ENCODE measurements at regions not wholly inside any gene's neighbourhood (a gene's known extent, or its start where the extent isn't known, plus 50 kb on each side); places are given as distances from the start of the nearest gene placed in this dataset.

DNA sequence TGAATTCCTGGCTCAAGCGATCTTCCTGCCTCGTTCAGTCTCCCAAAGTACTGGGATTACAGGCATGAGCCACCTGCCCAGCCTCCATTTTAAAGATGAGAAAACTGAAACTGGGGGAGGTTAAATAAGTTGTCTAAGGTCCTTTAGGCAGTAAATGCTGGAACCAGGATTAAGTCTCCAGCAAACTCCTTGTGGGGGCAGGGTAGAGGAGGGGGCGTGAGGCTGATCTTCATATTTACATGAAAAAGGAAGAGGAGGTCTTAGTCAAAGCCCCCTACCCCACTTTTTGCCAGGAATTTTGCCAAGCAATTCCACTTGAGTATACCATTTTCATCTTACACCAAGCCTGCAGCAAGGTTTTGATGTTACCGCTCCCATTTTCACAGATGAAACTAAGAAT lies 76.6 kb upstream of the NR4A3 start:
- WGBS, 2 donors, result 91 to 94% methylated on average over 4 of the region's 4 CpGs
- no peak overlapping the region for H3K27ac ChIP-seq (ENCODE audit: low read depth in 1 of 2, low read length in 1 of 2)
- no peaks in the 10 kb centered on the region for H3K4me1 ChIP-seq (ENCODE audit: control insufficient read depth in 5 of 5, insufficient read depth in 5 of 5, low read length in 5 of 5)
- ATAC-seq (ENCODE audit: insufficient read depth, low FRiP score) (no peak), DNase-seq (no peak)
- H3K9ac ChIP-seq (ENCODE audit: insufficient read depth in 1 of 2, low read length in 2 of 2), result no peak overlapping the region
- H3K36me3 ChIP-seq (ENCODE audit: control insufficient read depth in 4 of 4, insufficient read depth in 4 of 4, low read length in 4 of 4), result no peaks in the 10 kb centered on the region
- TF ChIP-seq, protein P1, sequence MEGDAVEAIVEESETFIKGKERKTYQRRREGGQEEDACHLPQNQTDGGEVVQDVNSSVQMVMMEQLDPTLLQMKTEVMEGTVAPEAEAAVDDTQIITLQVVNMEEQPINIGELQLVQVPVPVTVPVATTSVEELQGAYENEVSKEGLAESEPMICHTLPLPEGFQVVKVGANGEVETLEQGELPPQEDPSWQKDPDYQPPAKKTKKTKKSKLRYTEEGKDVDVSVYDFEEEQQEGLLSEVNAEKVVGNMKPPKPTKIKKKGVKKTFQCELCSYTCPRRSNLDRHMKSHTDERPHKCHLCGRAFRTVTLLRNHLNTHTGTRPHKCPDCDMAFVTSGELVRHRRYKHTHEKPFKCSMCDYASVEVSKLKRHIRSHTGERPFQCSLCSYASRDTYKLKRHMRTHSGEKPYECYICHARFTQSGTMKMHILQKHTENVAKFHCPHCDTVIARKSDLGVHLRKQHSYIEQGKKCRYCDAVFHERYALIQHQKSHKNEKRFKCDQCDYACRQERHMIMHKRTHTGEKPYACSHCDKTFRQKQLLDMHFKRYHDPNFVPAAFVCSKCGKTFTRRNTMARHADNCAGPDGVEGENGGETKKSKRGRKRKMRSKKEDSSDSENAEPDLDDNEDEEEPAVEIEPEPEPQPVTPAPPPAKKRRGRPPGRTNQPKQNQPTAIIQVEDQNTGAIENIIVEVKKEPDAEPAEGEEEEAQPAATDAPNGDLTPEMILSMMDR (IDR thresholded peaks at IDR 0.05; ENCODE audit: control extremely low read depth, extremely low read depth), result no peak
- no peak overlapping the region for H3K4me3 ChIP-seq
- H3K27me3 ChIP-seq (ENCODE audit: control insufficient read depth in 3 of 3, insufficient read depth in 3 of 3, low read length in 2 of 3), result no peaks in the 10 kb centered on the region
- no peaks in the 10 kb centered on the region for H3K9me3 ChIP-seq (ENCODE audit: control insufficient read depth in 4 of 4, insufficient read depth in 3 of 4, low read length in 3 of 4)

GRCh38 chr9:99746406-99746805 lies 75.3 kb upstream of the NR4A3 start:
- WGBS, 2 donors, result 91 to 100% methylated on average over 1 of the region's 1 CpG
- Histone ChIP-seq H3K9ac (ENCODE audit: insufficient read depth in 1 of 2, low read length in 2 of 2) (no peak overlapping the region), H3K27me3 (ENCODE audit: control insufficient read depth in 3 of 3, insufficient read depth in 3 of 3, low read length in 2 of 3) (no peaks in the 10 kb centered on the region), H3K27ac (ENCODE audit: low read depth in 1 of 2, low read length in 1 of 2) (no peak overlapping the region), H3K4me1 (ENCODE audit: control insufficient read depth in 5 of 5, insufficient read depth in 5 of 5, low read length in 5 of 5) (no peaks in the 10 kb centered on the region), H3K36me3 (ENCODE audit: control insufficient read depth in 4 of 4, insufficient read depth in 4 of 4, low read length in 4 of 4) (no peaks in the 10 kb centered on the region), H3K4me3 (no peak overlapping the region), H3K9me3 (ENCODE audit: control insufficient read depth in 4 of 4, insufficient read depth in 3 of 4, low read length in 3 of 4) (no peaks in the 10 kb centered on the region)
- no peak for ATAC-seq (ENCODE audit: insufficient read depth, low FRiP score)
- TF ChIP-seq, protein P1 (IDR thresholded peaks at IDR 0.05; ENCODE audit: control extremely low read depth, extremely low read depth), result no peak
- no peak for DNase-seq

DNA sequence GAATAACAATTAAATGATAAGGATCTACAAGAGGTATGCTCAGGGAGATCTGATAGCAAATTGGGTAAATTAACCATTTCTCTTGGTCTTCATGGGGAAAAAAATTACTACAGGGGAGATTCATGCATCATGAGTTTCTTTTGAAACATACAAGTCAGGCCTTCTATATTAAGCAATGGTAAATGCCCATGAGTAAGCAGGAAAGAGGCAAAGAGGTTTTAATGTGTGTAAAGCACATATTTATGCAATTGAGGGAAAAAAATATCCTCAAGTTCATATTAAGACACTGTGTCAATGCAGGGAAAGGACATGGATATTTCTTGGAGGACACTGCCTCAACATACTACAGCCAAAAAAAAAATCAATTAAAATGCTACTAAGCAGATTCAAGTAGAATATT lies 73.4 kb upstream of the NR4A3 start:
- DNase-seq, result no peak
- H3K36me3 ChIP-seq (ENCODE audit: control insufficient read depth in 4 of 4, insufficient read depth in 4 of 4, low read length in 4 of 4), result no peaks in the 10 kb centered on the region
- no peaks in the 10 kb centered on the region for H3K9me3 ChIP-seq (ENCODE audit: control insufficient read depth in 4 of 4, insufficient read depth in 3 of 4, low read length in 3 of 4)
- no peak overlapping the region for H3K27ac ChIP-seq (ENCODE audit: low read depth in 1 of 2, low read length in 1 of 2)
- H3K4me1 ChIP-seq (ENCODE audit: control insufficient read depth in 5 of 5, insufficient read depth in 5 of 5, low read length in 5 of 5), result no peaks in the 10 kb centered on the region
- no peak overlapping the region for H3K9ac ChIP-seq (ENCODE audit: insufficient read depth in 1 of 2, low read length in 2 of 2)
- TF ChIP-seq, protein P1 (IDR thresholded peaks at IDR 0.05; ENCODE audit: control extremely low read depth, extremely low read depth), result no peak
- H3K4me3 ChIP-seq, result no peak overlapping the region
- no peaks in the 10 kb centered on the region for H3K27me3 ChIP-seq (ENCODE audit: control insufficient read depth in 3 of 3, insufficient read depth in 3 of 3, low read length in 2 of 3)
- ATAC-seq (ENCODE audit: insufficient read depth, low FRiP score), result no peak

- TF ChIP-seq, protein P1 (IDR thresholded peaks at IDR 0.05; ENCODE audit: control extremely low read depth, extremely low read depth), result no peak
Measured at GRCh38 chr9:99748676-99749075, 73.0 kb upstream of the NR4A3 start.

More at GRCh38 chr9:99748676-99749075, 73.0 kb upstream of the NR4A3 start:
- no peaks in the 10 kb centered on the region for H3K9me3 ChIP-seq (ENCODE audit: control insufficient read depth in 4 of 4, insufficient read depth in 3 of 4, low read length in 3 of 4)
- no peak overlapping the region for H3K27ac ChIP-seq (ENCODE audit: low read depth in 1 of 2, low read length in 1 of 2)
- DNase-seq (peak in 1 of 3 donors; percentile 6), ATAC-seq (ENCODE audit: insufficient read depth, low FRiP score) (no peak)
- no peaks in the 10 kb centered on the region for H3K36me3 ChIP-seq (ENCODE audit: control insufficient read depth in 4 of 4, insufficient read depth in 4 of 4, low read length in 4 of 4)
- WGBS, 2 donors, result 34 to 43% methylated on average over 1 of the region's 1 CpG
- no peak overlapping the region for H3K9ac ChIP-seq (ENCODE audit: insufficient read depth in 1 of 2, low read length in 2 of 2)
- no peaks in the 10 kb centered on the region for H3K4me1 ChIP-seq (ENCODE audit: control insufficient read depth in 5 of 5, insufficient read depth in 5 of 5, low read length in 5 of 5)
- H3K27me3 ChIP-seq (ENCODE audit: control insufficient read depth in 3 of 3, insufficient read depth in 3 of 3, low read length in 2 of 3), result no peaks in the 10 kb centered on the region
- no peak overlapping the region for H3K4me3 ChIP-seq
